Sigmoid colon (tissue), 4 donors: ENCODE measurements at regions not wholly inside any gene's neighbourhood (a gene's known extent, or its start where the extent isn't known, plus 50 kb on each side); places are given as distances from the start of the nearest gene placed in this dataset.

Source experiments
- CTCF ChIP-seq, 4 experiments: fragments of 450-650 bp in 3 of 4; fragments of 200-600 bp in 1 of 4; IDR thresholded peaks; one replicate each; pipeline ENCODE4 v1.5.1; 2016 to 2019; ENCODE audit warnings: antibody characterized with exemption in 4 of 4, mild to moderate bottlenecking in 3 of 4, moderate library complexity in 2 of 4
- EP300 ChIP-seq, 4 donors: sonication (generic); formaldehyde crosslinking; IDR thresholded peaks; one replicate each; pipeline ENCODE4 v1.6.1; 2017; ENCODE audit warnings: antibody characterized with exemption in 4 of 4
- POLR2A ChIP-seq, 2 donors: fragments of 450-650 bp; IDR thresholded peaks; one replicate each; pipeline ENCODE4 v1.6.1; 2016; ENCODE audit warnings: antibody characterized with exemption in 2 of 2, mild to moderate bottlenecking in 2 of 2, moderate library complexity in 2 of 2
- POLR2AphosphoS5 ChIP-seq, 4 donors: sonication (generic); formaldehyde crosslinking; IDR thresholded peaks; one replicate each; pipeline ENCODE4 v1.6.1; 2017; ENCODE audit warnings: antibody characterized with exemption in 4 of 4

- TF ChIP-seq EP300 (IDR thresholded peaks at IDR 0.05) (no peak), POLR2A (IDR thresholded peaks at IDR 0.05) (no peak), CTCF (IDR thresholded peaks at IDR 0.05) (no peak), POLR2AphosphoS5 (IDR thresholded peaks at IDR 0.05) (no peak)
Observed at GRCh38 chr15:70569714-70570231, 193.6 kb downstream of the UACA start.
